ENCODE measurements at regions not wholly inside any gene's neighbourhood (a gene's known extent, or its start where the extent isn't known, plus 50 kb on each side); places are given as distances from the start of the nearest gene placed in this dataset.

GRCh38 chr11:95584180-95584579 lies 205.4 kb downstream of the FAM76B start:
- WGBS, 2 donors = 91 to 96% methylated on average over 3 of the region's 3 CpGs
- DNase-seq = no peak
- no peaks in the 10 kb centered on the region for H3K36me3 ChIP-seq
- no peak overlapping the region for H3K27ac ChIP-seq
- no peak overlapping the region for H3K4me3 ChIP-seq (replicated peaks in 1 of 3)
- no peaks in the 10 kb centered on the region for H3K4me1 ChIP-seq
- H3K9me3 ChIP-seq = no peaks in the 10 kb centered on the region
- intact Hi-C loops (cut with DNase I) = no loop called here
- no peak for TF ChIP-seq POLR2A (IDR thresholded peaks at IDR 0.05)
- TF ChIP-seq, protein P1, sequence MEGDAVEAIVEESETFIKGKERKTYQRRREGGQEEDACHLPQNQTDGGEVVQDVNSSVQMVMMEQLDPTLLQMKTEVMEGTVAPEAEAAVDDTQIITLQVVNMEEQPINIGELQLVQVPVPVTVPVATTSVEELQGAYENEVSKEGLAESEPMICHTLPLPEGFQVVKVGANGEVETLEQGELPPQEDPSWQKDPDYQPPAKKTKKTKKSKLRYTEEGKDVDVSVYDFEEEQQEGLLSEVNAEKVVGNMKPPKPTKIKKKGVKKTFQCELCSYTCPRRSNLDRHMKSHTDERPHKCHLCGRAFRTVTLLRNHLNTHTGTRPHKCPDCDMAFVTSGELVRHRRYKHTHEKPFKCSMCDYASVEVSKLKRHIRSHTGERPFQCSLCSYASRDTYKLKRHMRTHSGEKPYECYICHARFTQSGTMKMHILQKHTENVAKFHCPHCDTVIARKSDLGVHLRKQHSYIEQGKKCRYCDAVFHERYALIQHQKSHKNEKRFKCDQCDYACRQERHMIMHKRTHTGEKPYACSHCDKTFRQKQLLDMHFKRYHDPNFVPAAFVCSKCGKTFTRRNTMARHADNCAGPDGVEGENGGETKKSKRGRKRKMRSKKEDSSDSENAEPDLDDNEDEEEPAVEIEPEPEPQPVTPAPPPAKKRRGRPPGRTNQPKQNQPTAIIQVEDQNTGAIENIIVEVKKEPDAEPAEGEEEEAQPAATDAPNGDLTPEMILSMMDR (IDR thresholded peaks at IDR 0.05) = no peak
- no peaks in the 10 kb centered on the region for H3K27me3 ChIP-seq

DNA sequence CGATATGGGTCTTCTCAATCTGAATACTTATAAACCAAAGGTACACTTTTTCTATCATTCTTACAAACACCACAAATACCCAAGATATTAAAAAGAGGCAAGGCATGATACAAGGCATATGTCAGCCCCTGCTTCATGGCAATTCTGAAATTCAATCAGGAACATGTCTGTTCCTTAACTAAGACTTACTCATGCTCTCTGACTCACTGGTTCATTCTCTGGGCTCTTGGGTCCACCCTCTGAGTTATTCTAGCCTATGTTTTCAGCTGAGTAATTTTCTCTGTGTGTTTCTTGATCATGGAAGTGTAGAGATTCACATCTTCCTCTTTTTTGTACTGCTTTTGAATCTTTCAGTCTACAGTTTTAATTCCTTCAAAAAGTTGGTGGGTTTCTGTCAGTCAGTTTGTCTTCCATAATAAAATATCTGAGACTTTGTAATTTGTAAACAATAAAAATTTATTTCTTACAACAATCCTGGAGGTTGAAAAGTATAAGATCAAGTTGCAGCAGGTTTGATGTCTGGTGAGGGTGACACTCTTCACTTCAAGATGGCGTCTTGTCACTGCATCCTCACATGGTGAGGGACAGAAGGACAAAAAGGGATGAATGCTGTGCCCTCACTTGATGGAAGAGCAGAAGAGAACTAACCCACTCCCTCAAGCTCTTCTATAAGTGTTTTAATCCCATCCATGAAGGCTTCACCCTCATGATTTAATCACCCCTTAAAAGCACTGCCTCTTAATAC lies 211.7 kb downstream of the FAM76B start:
- no peaks in the 10 kb centered on the region for H3K4me1 ChIP-seq
- no peaks in the 10 kb centered on the region for H3K9me3 ChIP-seq
- no peak overlapping the region for H3K27ac ChIP-seq
- no peaks in the 10 kb centered on the region for H3K27me3 ChIP-seq
- H3K36me3 ChIP-seq = no peaks in the 10 kb centered on the region
- no peak overlapping the region for H3K4me3 ChIP-seq (replicated peaks in 1 of 3)
- TF ChIP-seq POLR2A (IDR thresholded peaks at IDR 0.05) = no peak
- TF ChIP-seq, protein P1 (IDR thresholded peaks at IDR 0.05) = no peak
- WGBS, 2 donors = 94% methylated on average over 2 of the region's 2 CpGs
- intact Hi-C loops (cut with DNase I) = no loop called here
- DNase-seq = no peak

GRCh38 chr11:95576146-95576845 lies 213.3 kb downstream of the FAM76B start:
- no peaks in the 10 kb centered on the region for H3K27me3 ChIP-seq
- no peaks in the 10 kb centered on the region for H3K9me3 ChIP-seq
- no peaks in the 10 kb centered on the region for H3K36me3 ChIP-seq
- H3K4me1 ChIP-seq = no peaks in the 10 kb centered on the region
- TF ChIP-seq POLR2A (IDR thresholded peaks at IDR 0.05) = no peak
- TF ChIP-seq, protein P1 (IDR thresholded peaks at IDR 0.05) = no peak
- intact Hi-C loops (cut with DNase I) = no loop called here
- no peak overlapping the region for H3K27ac ChIP-seq
- H3K4me3 ChIP-seq (replicated peaks in 1 of 3) = no peak overlapping the region
- 80 to 82% methylated on average over 5 of the region's 5 CpGs for WGBS, 2 donors
- DNase-seq = no peak

- TF ChIP-seq, protein P1 (IDR thresholded peaks at IDR 0.05) = no peak
- TF ChIP-seq POLR2A (IDR thresholded peaks at IDR 0.05) = no peak
- Histone ChIP-seq H3K27me3 (no peaks in the 10 kb centered on the region), H3K4me1 (no peaks in the 10 kb centered on the region), H3K36me3 (no peaks in the 10 kb centered on the region), H3K4me3 (replicated peaks in 1 of 3) (no peak overlapping the region), H3K27ac (no peak overlapping the region), H3K9me3 (no peaks in the 10 kb centered on the region)
- WGBS, 2 donors = 71 to 78% methylated on average over 2 of the region's 2 CpGs
- intact Hi-C loops (cut with DNase I) = no loop called here
- DNase-seq = no peak
These were observed 214.1 kb downstream of the FAM76B start for GRCh38 chr11:95575517-95575916.

- Histone ChIP-seq H3K27me3 (no peaks in the 10 kb centered on the region), H3K36me3 (no peaks in the 10 kb centered on the region), H3K27ac (no peak overlapping the region), H3K9me3 (no peaks in the 10 kb centered on the region), H3K4me1 (no peaks in the 10 kb centered on the region), H3K4me3 (replicated peaks in 1 of 3) (no peak overlapping the region)
- TF ChIP-seq POLR2A (IDR thresholded peaks at IDR 0.05) = no peak
- TF ChIP-seq, protein P1 (IDR thresholded peaks at IDR 0.05) = no peak
- 89 to 97% methylated on average over 2 of the region's 2 CpGs for WGBS, 2 donors
- intact Hi-C loops (cut with DNase I) = no loop called here
- DNase-seq = no peak
These were observed 217.8 kb downstream of the FAM76B start for GRCh38 chr11:95571718-95572260.
